ENCODE measurements at regions not wholly inside any gene's neighbourhood (a gene's known extent, or its start where the extent isn't known, plus 50 kb on each side); places are given as distances from the start of the nearest gene placed in this dataset.

DNA sequence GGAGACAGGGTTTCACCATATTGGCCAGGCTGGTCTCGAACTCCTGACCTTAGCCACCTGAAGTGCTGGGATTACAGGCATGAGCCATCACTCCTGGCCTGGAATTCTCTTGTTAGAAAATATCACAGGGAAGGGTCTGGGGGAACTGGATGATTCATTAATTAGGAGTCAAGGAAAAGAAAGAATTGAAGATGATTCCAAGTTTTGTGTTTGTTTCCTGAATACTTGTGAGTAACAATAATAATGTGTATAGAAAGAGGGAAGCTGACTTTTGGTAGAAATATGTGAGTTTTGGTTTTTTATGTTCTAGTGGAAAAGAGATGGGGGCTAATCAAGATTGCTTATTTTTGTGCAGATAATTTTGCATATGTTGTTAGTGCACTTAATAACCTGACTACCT, 77.3 kb upstream of the CLNK start:
- TF ChIP-seq, protein P1, sequence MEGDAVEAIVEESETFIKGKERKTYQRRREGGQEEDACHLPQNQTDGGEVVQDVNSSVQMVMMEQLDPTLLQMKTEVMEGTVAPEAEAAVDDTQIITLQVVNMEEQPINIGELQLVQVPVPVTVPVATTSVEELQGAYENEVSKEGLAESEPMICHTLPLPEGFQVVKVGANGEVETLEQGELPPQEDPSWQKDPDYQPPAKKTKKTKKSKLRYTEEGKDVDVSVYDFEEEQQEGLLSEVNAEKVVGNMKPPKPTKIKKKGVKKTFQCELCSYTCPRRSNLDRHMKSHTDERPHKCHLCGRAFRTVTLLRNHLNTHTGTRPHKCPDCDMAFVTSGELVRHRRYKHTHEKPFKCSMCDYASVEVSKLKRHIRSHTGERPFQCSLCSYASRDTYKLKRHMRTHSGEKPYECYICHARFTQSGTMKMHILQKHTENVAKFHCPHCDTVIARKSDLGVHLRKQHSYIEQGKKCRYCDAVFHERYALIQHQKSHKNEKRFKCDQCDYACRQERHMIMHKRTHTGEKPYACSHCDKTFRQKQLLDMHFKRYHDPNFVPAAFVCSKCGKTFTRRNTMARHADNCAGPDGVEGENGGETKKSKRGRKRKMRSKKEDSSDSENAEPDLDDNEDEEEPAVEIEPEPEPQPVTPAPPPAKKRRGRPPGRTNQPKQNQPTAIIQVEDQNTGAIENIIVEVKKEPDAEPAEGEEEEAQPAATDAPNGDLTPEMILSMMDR (conservative IDR thresholded peaks at IDR 0.05): no peak
- no peak for TF ChIP-seq ZFX (IDR thresholded peaks at IDR 0.05)
